ENCODE measurements at regions not wholly inside any gene's neighbourhood (a gene's known extent, or its start where the extent isn't known, plus 50 kb on each side); places are given as distances from the start of the nearest gene placed in this dataset.

GRCh38 chr12:110998165-110998564 is 77.8 kb upstream of the MYL2 start:
- Histone ChIP-seq H3K4me1 (no peaks in the 10 kb centered on the region), H3K27me3 (no peaks in the 10 kb centered on the region), H3K27ac (no peak overlapping the region), H3K36me3 (no peaks in the 10 kb centered on the region), H3K9me3 (peaks cover 0 to 59% (median 5%) of the 10 kb centered on the region in 4 donors), H3K4me3 (no peak overlapping the region)
- DNase-seq (ENCODE audit: low spot score in 2 of 2) = no peak
- WGBS, 2 donors = 50 to 53% methylated on average over 3 of the region's 3 CpGs
- no peak for TF ChIP-seq POLR2A (IDR thresholded peaks at IDR 0.05)
- no peak for TF ChIP-seq EP300 (IDR thresholded peaks at IDR 0.05)
- no peak for TF ChIP-seq CTCF (IDR thresholded peaks at IDR 0.05)

GRCh38 chr12:110996415-110996814 is 76.0 kb upstream of the MYL2 start:
- Histone ChIP-seq H3K9me3 (peaks cover 0 to 59% (median 5%) of the 10 kb centered on the region in 4 donors), H3K4me3 (no peak overlapping the region), H3K36me3 (no peaks in the 10 kb centered on the region), H3K27ac (no peak overlapping the region), H3K4me1 (no peaks in the 10 kb centered on the region), H3K27me3 (no peaks in the 10 kb centered on the region)
- TF ChIP-seq EP300 (IDR thresholded peaks at IDR 0.05) (no peak), CTCF (IDR thresholded peaks at IDR 0.05) (no peak), POLR2A (IDR thresholded peaks at IDR 0.05) (no peak)
- 58 to 63% methylated on average over 5 of the region's 5 CpGs for WGBS, 2 donors
- DNase-seq (ENCODE audit: low spot score in 2 of 2) = no peak

- DNase-seq (ENCODE audit: low spot score in 2 of 2) = no peak
- no peaks in the 10 kb centered on the region for H3K4me1 ChIP-seq
- 91 to 99% methylated on average over 3 of the region's 3 CpGs for WGBS, 2 donors
- H3K36me3 ChIP-seq = no peaks in the 10 kb centered on the region
- no peaks in the 10 kb centered on the region for H3K27me3 ChIP-seq
- no peak for TF ChIP-seq CTCF (IDR thresholded peaks at IDR 0.05)
- no peak for TF ChIP-seq POLR2A (IDR thresholded peaks at IDR 0.05)
- TF ChIP-seq EP300 (IDR thresholded peaks at IDR 0.05) = no peak
- no peak overlapping the region for H3K27ac ChIP-seq
- H3K4me3 ChIP-seq = no peak overlapping the region
- H3K9me3 ChIP-seq = peaks cover 0 to 51% (median 5%) of the 10 kb centered on the region in 4 donors
Observed at GRCh38 chr12:110995615-110996014, 75.2 kb upstream of the MYL2 start.

GRCh38 chr12:110995016-110995415 is 74.6 kb upstream of the MYL2 start:
- Histone ChIP-seq H3K36me3 (no peaks in the 10 kb centered on the region), H3K4me1 (no peaks in the 10 kb centered on the region), H3K4me3 (no peak overlapping the region), H3K27ac (no peak overlapping the region), H3K27me3 (no peaks in the 10 kb centered on the region), H3K9me3 (peaks cover 0 to 49% (median 5%) of the 10 kb centered on the region in 4 donors)
- no peak for TF ChIP-seq POLR2A (IDR thresholded peaks at IDR 0.05)
- no peak for TF ChIP-seq CTCF (IDR thresholded peaks at IDR 0.05)
- TF ChIP-seq EP300 (IDR thresholded peaks at IDR 0.05) = no peak
- no peak for DNase-seq (ENCODE audit: low spot score in 2 of 2)
- 68 to 80% methylated on average over 7 of the region's 7 CpGs for WGBS, 2 donors

- Histone ChIP-seq H3K4me1 (no peaks in the 10 kb centered on the region), H3K27me3 (no peaks in the 10 kb centered on the region), H3K4me3 (no peak overlapping the region), H3K27ac (no peak overlapping the region), H3K36me3 (no peaks in the 10 kb centered on the region), H3K9me3 (peaks cover 0 to 36% (median 2%) of the 10 kb centered on the region in 4 donors)
- TF ChIP-seq POLR2A (IDR thresholded peaks at IDR 0.05) (no peak), CTCF (IDR thresholded peaks at IDR 0.05) (no peak), EP300 (IDR thresholded peaks at IDR 0.05) (no peak)
- 94 to 95% methylated on average over 3 of the region's 3 CpGs for WGBS, 2 donors
- no peak for DNase-seq (ENCODE audit: low spot score in 2 of 2)
Observed at GRCh38 chr12:110993434-110993833, 73.1 kb upstream of the MYL2 start.
